Omental fat pad (tissue), 3 donors: ENCODE measurements at regions not wholly inside any gene's neighbourhood (a gene's known extent, or its start where the extent isn't known, plus 50 kb on each side); places are given as distances from the start of the nearest gene placed in this dataset.
A peak's percentile ranks its signal among the peaks of the same experiment; 100 is the strongest.

Experiments used
- ATAC-seq: fragments of 150-250 bp; one replicate; pipeline ENCODE4 v1.9.1; 2016; ENCODE audit warnings: mild to moderate bottlenecking, moderate library complexity; ENCODE audit not compliant: low FRiP score
- DNase-seq: peaks from one replicate; pipeline ENCODE4 v3.0.0-alpha.2; 2019; ENCODE audit warnings: low spot score
- CTCF ChIP-seq, 3 donors: fragments of 450-650 bp; IDR thresholded peaks; one replicate each; pipeline ENCODE4 v1.5.1; 2016 to 2017; ENCODE audit warnings: antibody characterized with exemption in 3 of 3, mild to moderate bottlenecking in 3 of 3, moderate library complexity in 2 of 3

DNA sequence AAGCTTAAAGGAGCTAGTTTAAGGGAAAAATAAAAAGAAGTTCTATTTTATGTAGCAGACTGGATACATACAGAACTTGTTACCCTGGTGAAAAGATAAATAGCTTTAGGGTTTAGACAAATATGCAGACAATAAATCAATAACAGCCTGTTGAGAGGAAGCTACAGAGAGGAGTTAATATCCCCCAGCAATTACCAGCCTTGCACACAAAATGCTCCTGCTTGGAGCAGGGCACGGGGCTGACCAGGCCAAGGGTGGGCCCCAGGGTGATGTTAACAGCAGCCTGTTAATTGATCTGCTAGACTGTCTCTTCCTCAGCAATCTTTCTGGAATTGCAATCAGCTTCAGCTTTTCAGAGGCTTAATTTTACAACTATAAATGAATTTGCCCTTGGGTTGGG is 125.1 kb upstream of the SOX4 start:
- no peak for ATAC-seq
- TF ChIP-seq CTCF (IDR thresholded peaks at IDR 0.05), result no peak

DNA sequence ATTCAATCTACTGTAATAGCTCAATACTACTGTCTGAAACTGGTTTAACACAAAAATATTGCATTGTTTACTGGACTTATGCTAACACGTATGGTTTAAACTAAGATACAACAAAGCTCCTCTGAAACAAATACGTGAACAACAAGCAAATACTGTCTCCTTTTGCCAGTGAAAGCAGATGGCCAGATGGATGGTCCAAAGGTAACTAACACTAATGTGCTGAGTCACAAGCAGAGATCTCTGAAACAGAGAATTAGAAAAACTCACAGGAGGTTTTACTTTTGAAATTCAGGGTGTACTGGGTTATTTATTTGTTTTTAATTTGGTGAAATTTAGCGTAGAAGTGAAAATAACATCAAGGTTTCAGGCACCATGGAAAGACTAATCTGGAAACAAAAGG is 124.3 kb upstream of the SOX4 start:
- DNase-seq, result no peak
- ATAC-seq, result no peak
- TF ChIP-seq CTCF (IDR thresholded peaks at IDR 0.05), result no peak

More for the DNA sequence above, 125.1 kb upstream of the SOX4 start:
- DNase-seq, result no peak

GRCh38 chr6:21476112-21476511 is 117.4 kb upstream of the SOX4 start:
- no peak for TF ChIP-seq CTCF (IDR thresholded peaks at IDR 0.05)
- DNase-seq, result no peak
- ATAC-seq, result no peak

DNA sequence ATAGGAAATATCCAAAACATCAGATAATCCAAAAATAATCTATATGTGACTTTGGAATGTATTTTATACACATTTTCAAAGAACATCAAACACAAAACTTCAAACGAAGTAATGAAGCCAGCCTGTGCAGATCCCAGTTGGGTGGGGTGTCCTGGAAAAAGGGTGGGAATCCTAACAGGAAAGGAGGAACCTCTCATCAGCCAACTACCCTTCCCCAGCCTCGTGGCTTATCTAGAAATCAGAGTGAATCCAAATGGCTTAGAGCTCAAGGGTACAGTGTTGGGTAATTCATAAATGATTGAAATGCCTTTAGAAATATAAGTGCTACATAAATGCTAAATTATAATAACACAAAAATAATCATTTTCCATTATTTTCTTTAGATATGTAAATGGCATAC is 115.1 kb upstream of the SOX4 start:
- DNase-seq, result no peak
- TF ChIP-seq CTCF (IDR thresholded peaks at IDR 0.05), result no peak
- no peak for ATAC-seq

DNA sequence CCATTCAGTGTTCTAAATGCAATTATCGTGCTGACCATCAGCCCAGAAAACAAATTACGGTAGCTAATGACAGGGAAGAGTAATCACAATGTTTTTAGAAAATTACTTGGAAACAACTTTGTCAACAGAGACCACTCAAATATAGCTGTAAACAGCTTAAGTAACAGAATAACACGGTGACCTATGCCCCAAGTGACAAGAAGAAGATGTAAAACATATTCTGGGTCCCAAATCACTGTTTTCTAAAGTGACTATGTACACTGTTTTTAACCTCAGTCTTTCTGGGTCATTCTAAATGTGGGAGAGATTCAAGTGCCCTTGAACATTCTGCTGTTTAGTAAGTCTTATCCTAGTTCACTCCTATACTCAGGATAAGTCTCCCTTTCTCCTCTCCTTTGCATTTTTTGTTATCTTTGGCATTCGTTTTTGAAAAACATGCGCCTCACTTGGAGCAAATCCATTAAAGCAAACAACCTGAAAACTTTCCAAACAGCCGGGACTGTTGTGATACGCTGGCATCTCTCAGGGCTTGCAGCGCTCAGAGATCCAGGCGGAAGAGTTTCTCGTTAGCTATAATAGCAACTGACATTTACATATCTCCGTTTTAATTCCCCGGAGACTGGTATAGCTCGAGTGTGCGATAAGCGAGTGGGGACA is 114.5 kb upstream of the SOX4 start:
- DNase-seq (no peak), ATAC-seq (peak; percentile 62)
- TF ChIP-seq CTCF (IDR thresholded peaks at IDR 0.05), result no peak

DNA sequence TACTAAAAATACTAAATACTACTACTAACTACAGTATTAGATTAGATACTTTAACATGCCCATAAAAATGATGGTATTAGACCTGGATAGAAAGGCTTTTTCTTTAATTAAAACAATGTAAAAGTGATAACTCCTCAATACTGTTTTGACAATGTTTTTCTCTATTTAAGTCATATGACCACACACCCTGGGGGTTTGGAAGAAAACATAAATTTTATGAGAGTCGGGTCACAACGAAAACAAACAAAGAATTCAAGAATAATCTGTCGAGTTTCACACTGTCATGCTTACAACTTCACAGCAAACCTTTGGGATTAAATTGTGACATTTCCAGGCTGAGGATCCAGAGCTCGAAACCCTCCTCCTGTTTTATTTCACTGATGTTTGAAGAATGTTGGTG is 107.4 kb upstream of the SOX4 start:
- ATAC-seq, result no peak
- no peak for TF ChIP-seq CTCF (IDR thresholded peaks at IDR 0.05)
- DNase-seq, result no peak

DNA sequence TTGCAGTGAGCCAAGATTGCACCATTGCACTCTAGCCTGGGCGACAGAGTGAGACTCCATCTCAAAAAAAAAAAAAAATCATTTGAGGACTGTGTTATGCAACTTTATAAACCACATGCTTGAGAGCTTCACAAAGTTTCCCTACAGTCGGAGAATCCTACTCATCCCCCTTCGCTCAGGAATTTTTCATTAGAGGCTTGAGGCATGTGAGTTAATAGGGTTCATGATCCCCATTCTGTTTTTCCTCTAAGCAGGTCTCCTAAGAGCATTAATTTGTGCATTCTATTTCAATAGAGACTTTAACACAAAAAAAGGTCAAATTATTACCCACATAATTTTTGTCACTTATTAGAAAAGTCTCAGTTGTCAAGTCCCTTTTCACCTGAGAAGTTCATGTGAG is 103.7 kb upstream of the SOX4 start:
- no peak for TF ChIP-seq CTCF (IDR thresholded peaks at IDR 0.05)
- no peak for ATAC-seq
- DNase-seq, result no peak
